Gastrocnemius medialis (tissue), 4 donors: ENCODE measurements at regions not wholly inside any gene's neighbourhood (a gene's known extent, or its start where the extent isn't known, plus 50 kb on each side); places are given as distances from the start of the nearest gene placed in this dataset.

Experiments used
- ATAC-seq, 2 donors: fragments of 150-250 bp; one replicate each; pipeline ENCODE4 v1.9.1; 2016
- DNase-seq, 2 donors: peaks; one replicate each; pipeline ENCODE4 v3.0.0-alpha.2; 2019
- H3K27ac ChIP-seq, 4 donors: fragments of 200-600 bp; sonication (generic); 1 replicate in 1 of 4; 2 replicates in 3 of 4; pipeline ENCODE4 v1.5.1; 2016 to 2018; ENCODE audit warnings: mild to moderate bottlenecking in 2 of 4, moderate library complexity in 1 of 4
- H3K27me3 ChIP-seq, 3 donors: fragments of 200-600 bp; sonication (generic) in 2 of 3; 1 replicate in 1 of 3; 2 replicates in 2 of 3; pipeline versions ENCODE4 v1.5.1 to v1.6.0; 2016 to 2019; ENCODE audit warnings: mild to moderate bottlenecking in 1 of 3, moderate library complexity in 1 of 3
- H3K36me3 ChIP-seq, 2 donors: fragments of 200-600 bp; sonication (generic) in 1 of 2; one replicate each; pipeline ENCODE4 v1.5.1; 2017 to 2018
- H3K4me1 ChIP-seq, 2 donors: fragments of 200-600 bp; sonication (generic) in 1 of 2; one replicate each; pipeline ENCODE4 v1.5.1; 2016 to 2017; ENCODE audit warnings: mild to moderate bottlenecking in 2 of 2
- H3K4me3 ChIP-seq, 4 donors: fragments of 200-600 bp; sonication (generic) in 3 of 4; 1 replicate in 1 of 4; 2 replicates in 3 of 4; pipeline ENCODE4 v1.5.1; 2016 to 2019; ENCODE audit warnings: mild to moderate bottlenecking in 2 of 4
- H3K9me3 ChIP-seq, 3 donors: fragments of 200-600 bp; sonication (generic) in 2 of 3; 1 replicate in 1 of 3; 2 replicates in 2 of 3; pipeline ENCODE4 v1.5.1; 2016 to 2019
- CTCF ChIP-seq, 5 experiments: fragments of 450-650 bp in 3 of 5; fragments of 200-600 bp in 2 of 5; sonication (generic) in 2 of 5; IDR thresholded peaks in 4 of 5; conservative IDR thresholded peaks in 1 of 5; 1 replicate in 4 of 5; 2 replicates in 1 of 5; pipeline ENCODE4 v1.5.1; 2016 to 2019; ENCODE audit warnings: antibody characterized with exemption in 5 of 5, mild to moderate bottlenecking in 3 of 5, moderate library complexity in 3 of 5
- POLR2A ChIP-seq, 2 donors: fragments of 450-650 bp; IDR thresholded peaks; one replicate each; pipeline ENCODE4 v1.6.1; 2017; ENCODE audit warnings: antibody characterized with exemption in 2 of 2, mild to moderate bottlenecking in 2 of 2, moderate library complexity in 2 of 2
- in situ Hi-C, 4 donors: fragments of 200-750 bp; cut with MboI; loops; one replicate each; pipeline versions ENCODE4 v1.15.0 to v1.8.0; 2017; ENCODE audit warnings: low sequenced_read_pairs in 4 of 4
- intact Hi-C: fragments of 100-400 bp; cut with DNase I; formaldehyde crosslinking; loops from one replicate; pipeline ENCODE4 v1.15.1; 2023; ENCODE audit warnings: low total_unique reads

GRCh38 chr7:36029853-36030515 lies 123.1 kb upstream of the EEPD1 start:
- ATAC-seq (no peak), DNase-seq (no peak)
- no peak for TF ChIP-seq POLR2A (IDR thresholded peaks at IDR 0.05)
- no peak for TF ChIP-seq CTCF (IDR thresholded peaks at IDR 0.05 in 4 of 5, conservative IDR thresholded peaks at IDR 0.05 in 1 of 5)
- Histone ChIP-seq H3K36me3 (no peaks in the 10 kb centered on the region), H3K9me3 (no peaks in the 10 kb centered on the region), H3K4me3 (no peak overlapping the region), H3K4me1 (peaks cover 2 to 3% of the 10 kb centered on the region in 2 donors), H3K27me3 (no peaks in the 10 kb centered on the region), H3K27ac (no peak overlapping the region)
- in situ Hi-C loops (no loop called here), intact Hi-C loops (no loop called here)

DNA sequence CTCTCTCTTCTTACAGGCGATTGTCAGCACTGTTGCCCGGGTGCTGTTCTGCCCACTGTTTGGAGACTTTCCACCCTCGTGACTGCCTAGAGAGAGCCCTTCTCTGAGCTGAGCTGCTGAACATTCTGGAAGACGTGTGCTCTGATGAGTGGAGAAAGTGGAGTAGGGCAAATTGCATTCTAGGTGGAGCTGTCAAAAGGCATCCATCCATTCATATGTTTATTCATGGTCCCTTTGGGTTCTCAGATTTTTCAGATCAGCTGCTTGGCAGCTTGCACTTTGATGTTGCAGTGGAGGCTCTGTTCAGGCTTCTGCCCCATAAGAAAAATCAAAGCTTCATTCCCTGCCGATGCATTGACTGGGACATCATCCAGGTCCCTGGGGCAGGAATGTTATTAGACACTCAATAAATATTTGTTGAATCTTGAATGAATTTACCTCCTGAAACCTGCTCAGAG lies 120.7 kb upstream of the EEPD1 start:
- Histone ChIP-seq H3K36me3 (no peaks in the 10 kb centered on the region), H3K4me1 (peaks cover 16 to 27% of the 10 kb centered on the region in 2 donors), H3K9me3 (no peaks in the 10 kb centered on the region), H3K4me3 (no peak overlapping the region), H3K27ac (no peak overlapping the region), H3K27me3 (no peaks in the 10 kb centered on the region)
- no peak for ATAC-seq
- DNase-seq, result no peak
- intact Hi-C loops (no loop called here), in situ Hi-C loops (no loop called here)
- TF ChIP-seq POLR2A (IDR thresholded peaks at IDR 0.05) (no peak), CTCF (IDR thresholded peaks at IDR 0.05 in 4 of 5, conservative IDR thresholded peaks at IDR 0.05 in 1 of 5) (no peak)

- in situ Hi-C loops, result no loop called here
Observed at GRCh38 chr7:36034020-36034419, 119.0 kb upstream of the EEPD1 start.

GRCh38 chr7:36035186-36035585 lies 117.9 kb upstream of the EEPD1 start:
- Histone ChIP-seq H3K4me3 (no peak overlapping the region), H3K27me3 (no peaks in the 10 kb centered on the region), H3K4me1 (peaks cover 19 to 40% of the 10 kb centered on the region in 2 donors), H3K36me3 (no peaks in the 10 kb centered on the region), H3K27ac (peak overlapping the region in 1 of 4 donors; percentile 76), H3K9me3 (no peaks in the 10 kb centered on the region)
- DNase-seq (no peak), ATAC-seq (peak in 1 of 2 donors; percentile 4)
- intact Hi-C loops (no loop called here), in situ Hi-C loops (no loop called here)
- TF ChIP-seq POLR2A (IDR thresholded peaks at IDR 0.05), result no peak
- no peak for TF ChIP-seq CTCF (IDR thresholded peaks at IDR 0.05 in 4 of 5, conservative IDR thresholded peaks at IDR 0.05 in 1 of 5)

More at GRCh38 chr7:36034020-36034419, 119.0 kb upstream of the EEPD1 start:
- Histone ChIP-seq H3K27ac (no peak overlapping the region), H3K4me3 (no peak overlapping the region), H3K27me3 (no peaks in the 10 kb centered on the region), H3K4me1 (peaks cover 19 to 40% of the 10 kb centered on the region in 2 donors), H3K9me3 (no peaks in the 10 kb centered on the region), H3K36me3 (no peaks in the 10 kb centered on the region)
- DNase-seq, result no peak
- ATAC-seq, result no peak
- TF ChIP-seq POLR2A (IDR thresholded peaks at IDR 0.05) (no peak), CTCF (IDR thresholded peaks at IDR 0.05 in 4 of 5, conservative IDR thresholded peaks at IDR 0.05 in 1 of 5) (no peak)
- intact Hi-C loops, result no loop called here
